GM12874 (cell line): ENCODE measurements at regions not wholly inside any gene's neighbourhood (a gene's known extent, or its start where the extent isn't known, plus 50 kb on each side); places are given as distances from the start of the nearest gene placed in this dataset.

ENCODE experiments used
- CTCF ChIP-seq: IDR thresholded peaks from 2 replicates; pipeline ENCODE4 v1.5.1; 2011; ENCODE audit warnings: low read depth, mild to moderate bottlenecking, control low read depth, low read length, moderate library complexity; ENCODE audit not compliant: insufficient read depth

DNA sequence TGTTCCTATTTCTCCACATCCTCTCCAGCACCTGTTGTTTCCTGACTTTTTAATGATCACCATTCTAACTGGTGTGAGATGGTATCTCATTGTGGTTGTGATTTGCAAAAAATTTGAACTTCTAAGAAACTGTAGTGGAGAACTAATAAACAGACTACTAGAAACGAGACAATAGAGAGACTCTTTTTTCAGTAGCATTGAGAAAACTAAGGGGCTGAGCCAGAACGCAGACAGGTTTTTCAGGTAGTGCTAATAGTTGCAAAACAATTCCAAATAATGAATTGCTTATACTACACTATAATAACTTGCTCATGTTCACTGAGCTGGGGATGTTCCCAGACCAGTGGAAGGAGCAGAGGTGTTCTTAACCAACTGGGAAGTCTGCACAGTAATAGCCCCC is 98.8 kb upstream of the DPH5 start:
- no peak for TF ChIP-seq CTCF

DNA sequence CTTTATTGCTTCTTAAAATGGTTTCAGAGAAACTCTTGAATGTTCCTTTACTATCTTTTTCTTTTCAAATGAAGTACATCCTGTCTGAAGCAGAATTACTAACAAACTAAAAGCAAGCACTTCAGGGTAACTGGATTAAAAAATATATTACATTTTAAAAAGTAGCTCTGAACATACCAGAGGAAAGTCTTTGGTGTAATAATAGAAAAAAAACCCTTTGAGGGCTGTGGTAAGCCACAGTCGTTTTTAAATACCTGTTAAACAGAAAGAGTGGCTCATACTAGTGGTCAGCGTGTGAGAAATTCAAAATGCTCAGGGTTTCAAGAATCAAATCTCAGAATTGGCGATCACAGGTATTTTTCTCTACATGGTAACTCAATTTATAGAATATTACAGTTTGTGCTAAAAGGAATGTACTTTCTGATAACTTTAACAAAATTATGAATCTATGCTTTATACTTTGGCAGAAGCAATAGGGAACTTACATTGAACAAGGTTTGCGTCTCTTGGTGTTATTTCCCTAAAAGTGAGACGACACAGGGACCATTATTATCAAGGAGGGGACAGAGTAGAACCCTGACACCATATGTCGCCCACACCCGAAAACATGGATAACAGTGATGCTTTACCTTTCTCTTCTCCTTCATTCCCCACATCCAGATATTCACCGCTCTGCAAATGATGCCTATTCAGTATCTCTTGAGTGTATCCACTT is 97.0 kb upstream of the DPH5 start:
- no peak for TF ChIP-seq CTCF

DNA sequence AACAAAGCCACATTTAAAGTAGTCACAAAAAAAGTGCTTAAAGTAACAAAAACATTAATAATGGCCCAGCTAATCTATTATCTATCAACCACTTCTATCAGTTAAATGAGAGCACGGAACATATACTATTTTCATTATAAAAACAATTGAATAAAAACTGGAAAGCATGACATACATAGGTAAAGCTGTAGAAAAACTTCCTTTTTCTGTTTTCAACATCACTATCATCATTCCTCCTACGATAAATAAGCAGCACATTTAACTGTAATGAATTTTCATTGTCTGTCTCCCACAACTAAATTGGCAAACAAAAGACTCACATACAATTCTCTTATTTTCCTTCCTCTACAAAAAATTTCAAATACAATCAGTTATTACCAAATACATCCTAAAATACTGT is 96.4 kb upstream of the DPH5 start:
- no peak for TF ChIP-seq CTCF

- TF ChIP-seq CTCF: no peak
Measured at GRCh38 chr1:101121504-101121903, 95.9 kb upstream of the DPH5 start.

DNA sequence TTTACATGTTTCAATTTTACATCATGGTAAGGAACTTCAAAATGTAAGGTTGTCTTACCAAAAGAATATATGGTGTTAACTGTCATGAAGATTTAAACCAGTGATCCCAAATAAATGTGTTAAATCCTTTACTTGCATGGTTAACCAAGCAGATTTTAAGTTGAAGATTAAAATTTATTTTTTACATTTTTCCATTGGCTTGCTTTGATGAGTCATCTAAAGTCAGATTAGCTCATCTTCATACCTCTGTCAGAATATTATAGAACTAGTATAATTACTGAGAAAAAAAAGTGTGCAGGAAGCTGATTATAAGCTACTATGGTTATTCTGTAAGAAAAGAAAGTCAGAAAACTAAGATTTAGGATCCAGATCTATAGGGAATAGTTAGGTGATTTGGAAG is 95.3 kb upstream of the DPH5 start:
- TF ChIP-seq CTCF: no peak

GRCh38 chr1:101119289-101119688 is 93.7 kb upstream of the DPH5 start:
- no peak for TF ChIP-seq CTCF

- no peak for TF ChIP-seq CTCF
Measured at GRCh38 chr1:101116006-101116405, 90.4 kb upstream of the DPH5 start.
